GM19099 (cell line): ENCODE measurements at regions not wholly inside any gene's neighbourhood (a gene's known extent, or its start where the extent isn't known, plus 50 kb on each side); places are given as distances from the start of the nearest gene placed in this dataset.

ENCODE experiments used
- POLR2A ChIP-seq: IDR thresholded peaks from 3 replicates; pipeline ENCODE4 v1.6.1; 2011; ENCODE audit warnings: low read depth; ENCODE audit not compliant: insufficient read length; ENCODE audit errors: extremely low read depth

- TF ChIP-seq POLR2A, result no peak
Observed at GRCh38 chr14:84482256-84483071, 1047.5 kb upstream of the FLRT2 start.

GRCh38 chr14:84483072-84483420, 1046.9 kb upstream of the FLRT2 start:
- TF ChIP-seq POLR2A, result no peak

- no peak for TF ChIP-seq POLR2A
Observed at GRCh38 chr14:84485036-84485435, 1044.9 kb upstream of the FLRT2 start.

- no peak for TF ChIP-seq POLR2A
Observed at GRCh38 chr14:84490081-84490480, 1039.9 kb upstream of the FLRT2 start.

GRCh38 chr14:84492685-84493084, 1037.3 kb upstream of the FLRT2 start:
- no peak for TF ChIP-seq POLR2A

- no peak for TF ChIP-seq POLR2A
Observed at GRCh38 chr14:84493779-84494178, 1036.2 kb upstream of the FLRT2 start.

GRCh38 chr14:84496677-84497076, 1033.3 kb upstream of the FLRT2 start:
- no peak for TF ChIP-seq POLR2A

- no peak for TF ChIP-seq POLR2A
Observed at GRCh38 chr14:84519836-84520235, 1010.1 kb upstream of the FLRT2 start.

- TF ChIP-seq POLR2A, result no peak
Observed at GRCh38 chr14:84520711-84521338, 1009.1 kb upstream of the FLRT2 start.

- no peak for TF ChIP-seq POLR2A
Observed at GRCh38 chr14:84523746-84524145, 1006.2 kb upstream of the FLRT2 start.

GRCh38 chr14:84527706-84528105, 1002.2 kb upstream of the FLRT2 start:
- no peak for TF ChIP-seq POLR2A

- TF ChIP-seq POLR2A, result no peak
Observed at GRCh38 chr14:84532016-84532415, 997.9 kb upstream of the FLRT2 start.

- no peak for TF ChIP-seq POLR2A
Observed at GRCh38 chr14:84533181-84533725, 996.7 kb upstream of the FLRT2 start.

GRCh38 chr14:84533791-84534190, 996.2 kb upstream of the FLRT2 start:
- no peak for TF ChIP-seq POLR2A

GRCh38 chr14:84535484-84535883, 994.5 kb upstream of the FLRT2 start:
- no peak for TF ChIP-seq POLR2A

- no peak for TF ChIP-seq POLR2A
Observed at GRCh38 chr14:84535976-84536375, 994.0 kb upstream of the FLRT2 start.

GRCh38 chr14:84541018-84541417, 988.9 kb upstream of the FLRT2 start:
- no peak for TF ChIP-seq POLR2A

GRCh38 chr14:84543859-84544258, 986.1 kb upstream of the FLRT2 start:
- TF ChIP-seq POLR2A, result no peak
